GM23338 (cell line): ENCODE measurements at regions not wholly inside any gene's neighbourhood (a gene's known extent, or its start where the extent isn't known, plus 50 kb on each side); places are given as distances from the start of the nearest gene placed in this dataset.

Experiments used
- ATAC-seq: fragments of 200-7000 bp; cut with Tn5 transposase; 3 replicates; pipeline ENCODE4 v1.9.1; 2020
- DNase-seq: peaks from one replicate; pipeline ENCODE4 v3.0.0-alpha.2; 2015; ENCODE audit warnings: low spot score
- H2AFZ ChIP-seq: fragments of 200-600 bp; sonication (generic); 2 replicates; pipeline ENCODE4 v1.8.0; 2016; ENCODE audit warnings: antibody characterized with exemption, mild to moderate bottlenecking, moderate library complexity
- H3F3A ChIP-seq: fragments of 200-600 bp; sonication (generic); replicated peaks from 2 replicates; pipeline ENCODE4 v1.8.0; 2017; ENCODE audit warnings: antibody characterized with exemption, mixed run types, low read depth
- H3K27ac ChIP-seq: fragments of 200-600 bp; sonication (generic); 2 replicates; pipeline ENCODE4 v1.6.1; 2016; ENCODE audit warnings: low read depth
- H3K27me3 ChIP-seq: fragments of 200-600 bp; sonication (generic); 2 replicates; pipeline ENCODE4 v1.8.0; 2016; ENCODE audit warnings: mild to moderate bottlenecking, mixed run types, moderate library complexity; ENCODE audit not compliant: insufficient read depth
- H3K36me3 ChIP-seq: fragments of 200-600 bp; sonication (generic); 2 replicates; pipeline ENCODE4 v1.8.0; 2016; ENCODE audit warnings: mild to moderate bottlenecking; ENCODE audit not compliant: insufficient read depth
- H3K4me1 ChIP-seq: fragments of 200-600 bp; sonication (generic); 2 replicates; pipeline ENCODE4 v1.8.0; 2016; ENCODE audit warnings: mild to moderate bottlenecking, moderate library complexity; ENCODE audit not compliant: insufficient read depth
- H3K4me2 ChIP-seq: fragments of 200-600 bp; sonication (generic); 2 replicates; pipeline ENCODE4 v1.7.1; 2017; ENCODE audit warnings: mixed run types
- H3K4me3 ChIP-seq: fragments of 200-600 bp; sonication (generic); 2 replicates; pipeline ENCODE4 v1.6.1; 2016; ENCODE audit warnings: mixed run types
- H3K79me2 ChIP-seq: fragments of 200-600 bp; sonication (generic); replicated peaks from 2 replicates; pipeline ENCODE4 v1.8.0; 2017; ENCODE audit warnings: mild to moderate bottlenecking; ENCODE audit not compliant: insufficient read depth
- H3K9me2 ChIP-seq: fragments of 200-600 bp; sonication (generic); 2 replicates; pipeline ENCODE4 v1.8.0; 2017; ENCODE audit not compliant: insufficient read depth
- H4K20me1 ChIP-seq: fragments of 200-600 bp; sonication (generic); replicated peaks from 2 replicates; pipeline ENCODE4 v1.8.0; 2017; ENCODE audit warnings: mild to moderate bottlenecking; ENCODE audit not compliant: insufficient read depth
- H3K27ac Mint-ChIP-seq: 2 replicates; pipeline ENCODE4 v1.8.0; 2020; ENCODE audit warnings: inconsistent platforms, mild to moderate bottlenecking, moderate library complexity, mixed read lengths
- H3K27me3 Mint-ChIP-seq: 3 replicates; pipeline ENCODE4 v1.8.0; 2022; ENCODE audit warnings: low read depth, mild to moderate bottlenecking, moderate library complexity, mixed read lengths, inconsistent platforms; ENCODE audit not compliant: insufficient read depth, poor library complexity
- H3K36me3 Mint-ChIP-seq: 3 replicates; pipeline ENCODE4 v1.8.0; 2021; ENCODE audit warnings: low read depth, mild to moderate bottlenecking, inconsistent platforms, moderate library complexity, mixed read lengths
- H3K4me1 Mint-ChIP-seq: 3 replicates; pipeline ENCODE4 v1.8.0; 2020; ENCODE audit warnings: mild to moderate bottlenecking, inconsistent platforms, mixed read lengths
- H3K4me3 Mint-ChIP-seq: 3 replicates; pipeline ENCODE4 v1.8.0; 2021; ENCODE audit warnings: moderate library complexity, mild to moderate bottlenecking, inconsistent platforms, mixed read lengths
- H3K9me3 Mint-ChIP-seq: 3 replicates; pipeline ENCODE4 v1.8.0; 2020; ENCODE audit warnings: moderate library complexity, mild to moderate bottlenecking, inconsistent platforms, mixed read lengths
- CREB1 ChIP-seq: fragments of 250-450 bp; sonication (Bioruptor Pico); IDR thresholded peaks from 2 replicates; pipeline ENCODE4 v1.5.0; 2020; ENCODE audit warnings: low read depth, mild to moderate bottlenecking, moderate library complexity
- CTCF ChIP-seq, 2 experiments: fragments of 200-600 bp in 1 of 2; sonication (generic) in 1 of 2; conservative IDR thresholded peaks; 2 replicates each; pipeline versions ENCODE4 v1.5.1 to v1.6.1; 2016 to 2017; ENCODE audit warnings: antibody characterized with exemption in 2 of 2, low read depth in 2 of 2, mild to moderate bottlenecking in 2 of 2, moderate library complexity in 1 of 2
- EZH2 ChIP-seq: fragments of 200-600 bp; sonication (generic); IDR thresholded peaks from one replicate; pipeline ENCODE4 v1.8.0; 2017; ENCODE audit warnings: antibody characterized with exemption, mild to moderate bottlenecking, low read depth; ENCODE audit not compliant: unreplicated experiment
- EZH2phosphoT487 ChIP-seq: fragments of 200-600 bp; sonication (generic); IDR thresholded peaks from one replicate; pipeline ENCODE4 v1.8.1; 2018; ENCODE audit warnings: antibody characterized with exemption; ENCODE audit not compliant: unreplicated experiment
- JUNB ChIP-seq: IDR thresholded peaks from one replicate; pipeline ENCODE4 v1.6.1; 2016; ENCODE audit warnings: antibody characterized with exemption; ENCODE audit not compliant: unreplicated experiment
- NANOG ChIP-seq: IDR thresholded peaks from 2 replicates; pipeline ENCODE4 v1.6.1; 2016; ENCODE audit warnings: antibody characterized with exemption, borderline replicate concordance
- POLR2AphosphoS5 ChIP-seq: IDR thresholded peaks from 2 replicates; pipeline ENCODE4 v1.6.1; 2016; ENCODE audit warnings: antibody characterized with exemption, low read depth
- REST ChIP-seq: IDR thresholded peaks from one replicate; pipeline ENCODE4 v1.6.1; 2018; ENCODE audit warnings: antibody characterized with exemption; ENCODE audit not compliant: unreplicated experiment
- STAT1 ChIP-seq: IDR thresholded peaks from one replicate; pipeline ENCODE4 v1.6.1; 2016; ENCODE audit warnings: antibody characterized with exemption; ENCODE audit not compliant: unreplicated experiment
- ZNF331 ChIP-seq: fragments of 250-450 bp; sonication (Bioruptor Pico); IDR thresholded peaks from 2 replicates; pipeline ENCODE4 v1.5.0; 2020; ENCODE audit warnings: low read depth, mild to moderate bottlenecking, moderate library complexity

GRCh38 chr10:3413937-3414666, 241.5 kb upstream of the PITRM1 start:
- Mint-ChIP-seq H3K36me3 (peaks cover 4% of the 10 kb centered on the region; the same call in 1 of the 3 replicates), H3K9me3 (peaks cover 8% of the 10 kb centered on the region), H3K27ac (no peak overlapping the region), H3K4me3 (no peak overlapping the region; the same call in 2 of the 3 replicates), H3K27me3 (peaks cover 4% of the 10 kb centered on the region), H3K4me1 (peaks cover 9% of the 10 kb centered on the region)
- Histone ChIP-seq H3K4me3 (no peak overlapping the region), H3K4me2 (no peak overlapping the region), H3K79me2 (no peaks in the 10 kb centered on the region), H2AFZ (no peak overlapping the region), H3K27me3 (no peaks in the 10 kb centered on the region), H3K36me3 (no peaks in the 10 kb centered on the region), H3K4me1 (no peaks in the 10 kb centered on the region), H3K9me2 (no peaks in the 10 kb centered on the region), H3K27ac (no peak overlapping the region), H3F3A (no peaks in the 10 kb centered on the region), H4K20me1 (no peaks in the 10 kb centered on the region)
- ATAC-seq (no peak), DNase-seq (no peak)
- TF ChIP-seq EZH2 (no peak), NANOG (no peak)

GRCh38 chr10:3412646-3413045, 240.1 kb upstream of the PITRM1 start:
- no peak overlapping the region for H3K27ac Mint-ChIP-seq
- Histone ChIP-seq H3F3A (no peaks in the 10 kb centered on the region), H3K4me3 (no peak overlapping the region), H3K4me2 (no peak overlapping the region), H4K20me1 (no peaks in the 10 kb centered on the region), H3K4me1 (no peaks in the 10 kb centered on the region), H3K36me3 (no peaks in the 10 kb centered on the region), H3K79me2 (no peaks in the 10 kb centered on the region), H3K9me2 (no peaks in the 10 kb centered on the region), H3K27me3 (no peaks in the 10 kb centered on the region), H2AFZ (no peak overlapping the region), H3K27ac (no peak overlapping the region)
- DNase-seq (no peak), ATAC-seq (no peak)
- H3K4me1 Mint-ChIP-seq = peaks cover 5% of the 10 kb centered on the region; the same call in 2 of the 3 replicates
- peaks cover 4% of the 10 kb centered on the region for H3K27me3 Mint-ChIP-seq
- H3K9me3 Mint-ChIP-seq = peaks cover 8% of the 10 kb centered on the region
- peaks cover 4% of the 10 kb centered on the region; the same call in 1 of the 3 replicates for H3K36me3 Mint-ChIP-seq
- H3K4me3 Mint-ChIP-seq = no peak overlapping the region
- TF ChIP-seq NANOG (no peak), REST (no peak), CTCF (conservative IDR thresholded peaks at IDR 0.05; ENCODE audit: low read depth in 2 of 2) (no peak), STAT1 (no peak), ZNF331 (CRISPR knock-in tag) (no peak), EZH2 (no peak), EZH2phosphoT487 (no peak), JUNB (no peak), CREB1 (CRISPR knock-in tag) (no peak), POLR2AphosphoS5 (no peak)
